Occipital lobe (tissue), 1 donor: ENCODE measurements at regions not wholly inside any gene's neighbourhood (a gene's known extent, or its start where the extent isn't known, plus 50 kb on each side); places are given as distances from the start of the nearest gene placed in this dataset.
"Not testable (repeated sequence)": the region's sequence is repeated elsewhere in the genome, so short reads cannot be mapped to it uniquely, and the experiment has no call there.

Source experiments
- DNase-seq: peaks from one replicate; lab custom pipeline; 2025; lab: John Stamatoyannopoulos, UW

DNA sequence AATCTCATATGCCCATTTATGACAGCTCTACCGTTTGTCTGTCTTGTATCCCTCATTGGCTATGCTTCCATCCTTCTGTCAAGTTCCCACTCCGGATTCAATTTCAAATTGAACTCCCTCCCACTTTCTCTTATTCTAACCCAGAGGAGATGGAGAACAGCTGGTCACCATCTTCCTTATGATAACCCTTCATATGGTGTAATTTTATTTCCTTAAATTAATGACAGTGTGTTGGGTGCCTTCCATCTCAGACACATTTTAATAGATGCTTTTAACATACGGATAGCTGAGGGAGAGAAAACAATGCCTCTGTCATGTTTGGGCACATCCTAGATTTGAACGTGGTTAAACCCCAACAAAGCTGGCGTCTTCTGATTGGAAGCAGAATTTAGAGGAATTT is 103.0 kb upstream of the PLXNA2 start:
- no peak for DNase-seq

DNA sequence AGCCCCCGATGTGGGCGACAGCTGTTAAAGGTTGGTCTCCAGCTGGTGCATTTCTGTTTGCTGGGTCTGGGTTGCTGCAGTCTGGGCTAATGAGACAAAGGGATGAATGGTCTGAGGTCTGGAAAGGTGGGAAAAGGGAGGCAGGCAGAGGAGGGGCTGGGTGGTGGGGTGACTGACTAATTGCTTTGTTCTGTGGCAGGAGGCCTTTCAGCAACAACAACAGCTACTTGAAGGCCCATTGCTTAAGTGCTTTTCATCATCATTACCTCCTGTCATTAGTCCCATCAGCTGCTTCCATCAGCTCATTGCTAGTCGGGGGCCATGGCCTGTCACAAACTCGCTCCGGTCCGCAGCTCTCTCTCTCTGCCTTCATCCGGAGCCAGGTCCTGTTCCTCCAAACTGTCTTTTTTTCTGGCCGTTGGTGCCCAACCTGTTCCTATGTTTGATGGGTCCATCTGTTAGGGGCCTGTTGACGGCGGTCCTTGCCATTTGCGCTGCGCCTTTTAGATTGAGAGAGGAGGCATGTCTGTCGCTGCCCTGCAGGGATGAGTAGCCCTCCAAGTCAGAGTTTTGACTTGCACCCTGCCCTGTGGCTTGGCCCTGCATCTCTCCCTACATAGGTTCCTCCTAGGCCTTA is 105.6 kb upstream of the PLXNA2 start:
- no peak for DNase-seq

DNA sequence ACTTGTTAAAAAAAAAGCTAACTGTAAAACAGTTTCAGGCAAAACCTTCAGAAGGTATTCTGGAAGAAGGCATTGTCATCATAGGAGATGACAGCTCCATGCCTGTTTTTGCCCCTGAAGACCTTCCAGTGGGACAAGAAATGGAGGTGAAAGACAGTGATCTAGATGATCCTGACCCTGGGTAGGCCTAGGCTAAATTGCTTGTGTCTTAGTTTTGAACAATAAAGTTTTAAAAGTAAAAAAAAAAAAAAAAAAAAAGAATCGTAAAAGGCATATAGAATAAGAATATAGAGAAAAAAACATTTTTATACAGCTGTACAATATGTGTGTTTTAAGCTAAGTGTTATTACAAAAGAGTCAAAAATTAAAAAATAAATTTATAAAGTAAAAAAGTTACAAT is 106.6 kb upstream of the PLXNA2 start:
- DNase-seq, result no peak

DNA sequence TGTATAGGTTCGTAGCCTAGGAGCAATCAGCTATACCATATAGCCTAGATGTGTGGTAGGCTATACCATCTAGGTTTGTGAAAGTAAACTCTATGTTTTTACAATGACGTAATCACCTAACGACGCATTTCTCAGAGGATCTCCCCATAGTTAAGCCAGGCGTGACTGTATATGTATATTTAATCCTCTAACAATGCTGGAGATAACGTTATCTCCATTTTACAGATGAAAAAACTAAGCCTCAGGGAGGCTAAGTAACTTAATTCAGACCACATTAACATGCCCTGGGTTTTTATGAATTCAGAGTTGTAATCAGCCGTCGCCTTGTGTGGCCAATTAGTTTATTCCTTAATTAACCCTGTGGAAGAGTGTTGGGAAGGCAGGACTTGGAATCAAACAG is 107.7 kb upstream of the PLXNA2 start:
- DNase-seq, result no peak

DNA sequence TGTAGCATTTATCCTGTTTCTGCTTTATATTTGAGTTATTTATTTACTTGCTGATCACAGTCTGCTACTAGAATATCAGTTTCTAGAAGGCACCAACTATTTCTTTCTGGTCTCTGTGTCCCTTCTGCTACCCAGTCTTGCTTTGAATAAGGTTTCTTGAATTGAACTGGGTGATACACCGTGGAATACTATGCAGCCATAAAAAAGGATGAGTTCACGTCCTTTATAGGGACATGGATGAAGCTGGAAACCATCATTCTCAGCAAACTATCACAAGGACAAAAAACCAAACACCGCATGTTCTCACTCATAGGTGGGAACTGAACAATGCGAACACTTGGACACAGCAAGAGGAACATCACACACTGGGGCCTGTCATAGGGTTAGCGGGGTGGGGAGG is 109.6 kb upstream of the PLXNA2 start:
- not testable (repeated sequence) for DNase-seq

DNA sequence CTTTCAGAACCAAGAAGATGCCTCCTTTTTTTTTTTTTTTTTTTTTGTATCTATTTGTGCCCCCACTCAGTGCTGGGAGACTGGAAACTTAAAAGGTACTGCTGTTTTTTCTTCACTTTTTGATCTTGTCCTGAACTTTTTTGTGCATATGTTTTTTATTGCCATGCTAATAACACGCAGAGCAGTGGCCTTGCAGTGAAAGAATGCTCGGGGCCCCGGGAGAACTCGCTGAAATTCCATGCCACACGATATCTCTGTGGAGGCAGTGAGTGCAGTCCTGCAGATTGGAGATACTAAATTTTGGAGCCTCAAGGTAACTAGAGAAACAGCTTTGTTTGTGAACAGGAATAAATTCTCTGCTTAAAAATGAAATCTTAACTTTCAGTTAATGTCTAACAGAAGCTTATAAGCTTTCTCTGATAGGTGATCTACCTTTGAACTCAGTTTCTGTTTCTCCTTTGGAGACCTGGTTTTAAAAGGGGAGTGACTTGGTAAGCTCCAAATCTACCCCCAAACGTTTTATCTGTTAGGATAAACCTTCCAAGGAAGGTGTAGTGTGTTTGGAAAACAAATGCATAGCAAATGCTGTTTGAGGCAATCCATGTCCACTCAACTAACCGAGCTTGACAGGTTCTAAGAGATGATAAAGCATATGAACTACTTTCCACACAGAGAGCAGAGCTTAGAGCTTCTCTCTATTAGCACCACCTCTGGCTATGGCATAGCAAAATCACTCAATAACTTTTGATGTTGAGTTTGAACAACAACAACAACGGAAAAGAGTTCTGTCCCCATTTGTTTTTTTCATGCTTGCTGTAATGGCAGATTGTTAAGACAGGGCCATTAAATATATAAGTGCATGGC is 113.7 kb upstream of the PLXNA2 start:
- DNase-seq, result no peak

DNA sequence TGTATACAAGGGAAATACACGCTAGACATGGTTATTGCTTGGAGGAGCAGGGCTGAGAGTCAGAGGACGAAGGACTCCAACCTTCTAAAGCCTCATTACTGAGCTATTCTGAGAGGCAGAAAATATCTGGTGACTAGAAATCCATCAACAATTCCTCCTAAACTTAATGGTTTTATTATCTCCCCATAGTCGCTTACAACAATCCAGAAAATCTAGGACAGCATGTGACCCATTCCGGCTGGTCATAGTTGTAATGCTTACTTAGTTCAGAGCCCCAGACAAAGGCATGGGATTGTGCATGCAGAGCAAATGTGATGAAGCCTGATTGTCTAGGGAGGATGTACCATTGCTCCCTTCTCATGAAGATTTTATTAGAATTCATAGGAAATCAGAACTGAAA is 114.5 kb upstream of the PLXNA2 start:
- DNase-seq, result no peak

DNA sequence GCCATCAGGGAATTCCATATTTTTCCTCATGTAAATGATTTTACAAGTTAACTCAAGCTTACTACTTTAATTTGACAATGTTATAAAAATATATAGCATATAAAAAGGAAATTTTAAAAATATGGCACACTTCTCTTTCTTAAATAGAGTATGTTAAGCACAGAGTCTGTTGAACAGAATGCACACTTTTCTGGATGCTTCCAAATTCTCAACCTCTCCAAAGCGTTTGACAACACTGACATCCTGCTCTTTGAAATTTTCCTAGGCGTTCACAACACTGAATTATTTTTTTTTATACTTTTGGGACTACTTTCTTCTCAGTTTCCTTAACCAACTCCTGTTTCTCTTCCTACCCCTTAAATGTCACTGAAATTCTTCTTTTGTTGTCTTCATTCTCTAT is 117.8 kb upstream of the PLXNA2 start:
- DNase-seq, result no peak

DNA sequence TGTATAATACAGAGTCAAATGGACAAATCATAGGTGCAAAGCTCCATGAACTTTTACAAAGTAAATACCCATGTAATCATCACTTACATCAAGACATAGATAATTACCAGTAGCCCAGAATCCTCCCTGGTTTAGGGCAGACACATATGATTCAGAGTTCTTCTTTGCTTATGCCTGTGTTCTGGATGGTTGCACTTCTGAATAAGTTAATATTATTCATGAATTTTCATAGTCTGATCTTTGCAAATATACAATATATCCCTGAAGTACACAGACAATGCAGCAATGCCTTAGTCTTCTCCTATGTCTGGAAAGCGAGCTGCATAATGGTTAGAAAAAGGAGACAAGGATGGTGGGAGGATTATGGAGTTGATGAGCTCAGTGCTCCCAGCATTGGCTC is 122.4 kb upstream of the PLXNA2 start:
- DNase-seq, result no peak

DNA sequence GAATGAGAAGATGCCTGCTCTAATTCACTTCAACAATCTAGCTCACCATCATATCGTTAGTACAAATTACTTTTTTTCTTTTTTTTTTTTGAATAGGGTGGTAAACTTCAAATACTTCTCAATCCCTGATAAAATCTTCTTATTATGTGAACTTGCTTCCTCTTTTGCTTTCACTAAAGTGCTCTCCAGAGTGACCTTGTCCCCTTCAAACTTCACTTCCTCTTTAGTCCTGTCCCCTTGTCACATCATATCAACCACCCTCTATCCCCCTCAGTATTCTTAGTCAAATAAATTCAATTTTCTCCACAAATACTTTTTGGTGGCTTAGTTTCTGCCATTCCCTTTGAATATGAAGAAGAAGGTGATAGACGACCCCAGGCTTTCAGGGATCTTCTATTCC is 124.9 kb upstream of the PLXNA2 start:
- no peak for DNase-seq

DNA sequence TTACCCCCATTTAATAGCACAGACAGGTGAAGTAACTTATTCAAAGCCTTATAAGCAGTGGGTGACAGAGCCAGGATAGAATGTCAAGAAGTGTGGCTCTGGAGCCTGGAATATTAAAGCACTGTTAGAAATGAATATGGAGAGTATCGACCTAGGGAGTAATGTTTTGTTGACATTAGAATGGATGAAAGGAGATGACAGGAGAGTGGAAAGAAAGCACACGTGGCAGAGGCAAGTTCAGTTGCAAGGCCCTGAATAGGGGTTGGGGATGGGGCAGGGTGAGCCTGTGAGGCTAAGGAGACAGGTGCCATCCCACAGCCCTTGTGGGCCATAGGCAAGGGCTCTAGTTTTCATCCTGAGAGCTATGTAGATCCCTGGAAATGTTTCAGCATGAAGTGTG is 125.5 kb upstream of the PLXNA2 start:
- no peak for DNase-seq

DNA sequence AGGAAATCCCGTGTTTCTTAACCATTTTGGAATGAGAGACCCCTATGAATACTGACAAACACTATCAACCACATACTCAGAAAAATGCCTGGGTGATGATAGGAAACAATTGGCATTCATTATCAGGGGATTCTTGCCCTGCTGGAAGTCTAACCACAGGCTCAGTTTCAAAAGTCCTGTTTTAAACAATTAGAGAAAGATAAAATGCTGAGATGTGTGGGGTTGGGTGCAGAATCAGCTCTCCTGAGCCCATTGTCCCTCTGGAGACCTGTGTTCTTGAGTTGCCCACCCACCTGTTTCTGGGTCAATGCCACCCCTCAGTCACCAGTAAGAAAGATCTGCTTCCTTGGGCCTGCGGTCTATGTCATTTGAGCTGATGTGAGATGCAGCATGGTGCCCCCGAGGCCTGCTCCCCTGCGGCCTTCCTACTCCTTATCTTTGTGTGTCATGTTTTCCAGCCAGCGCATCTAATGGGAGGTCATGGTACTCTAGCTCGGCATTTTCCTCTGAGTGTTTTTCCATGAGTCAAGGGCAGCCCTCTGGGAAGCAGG is 130.3 kb upstream of the PLXNA2 start:
- no peak for DNase-seq

DNA sequence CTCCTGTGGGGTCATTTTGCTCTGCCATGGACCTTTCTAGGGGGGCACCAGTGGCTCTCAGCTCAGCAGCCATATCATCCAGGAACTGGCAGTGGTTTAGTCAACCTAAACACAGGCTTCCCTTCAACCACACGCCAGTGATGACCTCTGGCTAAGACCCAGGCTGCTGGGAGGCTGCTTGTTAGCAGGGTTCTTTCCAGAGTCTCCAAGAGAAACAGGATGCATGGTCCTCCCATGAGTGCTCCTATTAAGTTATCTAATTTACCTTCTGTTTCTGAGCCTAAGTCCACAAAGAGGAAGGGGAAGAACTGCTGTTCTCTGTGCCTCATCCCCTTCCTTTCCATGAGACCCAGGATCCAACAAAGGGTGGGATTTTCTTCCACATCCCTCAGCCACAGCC is 137.3 kb upstream of the PLXNA2 start:
- no peak for DNase-seq

DNA sequence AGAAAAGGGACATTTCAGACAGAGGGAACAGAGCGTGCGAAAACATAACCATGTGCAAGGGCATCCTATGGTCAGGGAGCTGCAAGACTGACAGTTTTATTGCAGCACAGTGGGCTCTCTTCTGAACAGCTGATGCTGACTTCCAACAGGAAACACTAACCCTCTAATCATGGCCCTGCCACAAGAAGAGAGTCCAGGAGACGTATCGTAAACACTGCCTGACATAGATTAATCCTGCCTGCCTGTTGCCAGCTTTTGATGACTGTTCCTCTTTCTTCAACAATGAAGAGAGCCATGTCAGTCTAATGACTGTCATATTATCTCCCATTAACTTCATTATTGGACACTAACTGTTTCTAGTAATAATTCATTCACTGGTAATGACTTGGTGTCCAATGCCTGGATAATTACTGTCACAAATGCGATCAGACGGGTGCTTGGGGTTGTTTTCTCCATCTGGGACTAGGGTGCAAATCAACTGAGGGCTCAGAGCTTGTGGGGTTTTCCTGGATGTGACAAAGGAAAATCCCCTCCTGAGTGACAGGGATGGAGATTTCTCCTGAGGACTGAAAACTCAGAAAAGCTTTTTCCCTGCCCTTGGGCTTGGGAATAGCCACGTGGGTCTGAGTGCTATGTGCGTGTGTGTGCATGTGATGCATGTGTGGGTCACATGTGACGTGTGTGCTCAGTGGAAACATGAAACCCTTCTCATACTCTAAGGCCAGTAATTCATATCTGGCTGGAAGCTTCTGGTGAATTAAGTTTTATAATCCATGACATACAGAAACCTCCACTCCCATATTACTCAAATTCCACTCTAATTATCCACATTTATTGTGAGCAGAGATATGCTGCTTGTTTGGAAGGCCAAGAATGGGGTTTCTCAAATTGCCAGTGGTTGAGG is 144.0 kb upstream of the PLXNA2 start:
- no peak for DNase-seq

DNA sequence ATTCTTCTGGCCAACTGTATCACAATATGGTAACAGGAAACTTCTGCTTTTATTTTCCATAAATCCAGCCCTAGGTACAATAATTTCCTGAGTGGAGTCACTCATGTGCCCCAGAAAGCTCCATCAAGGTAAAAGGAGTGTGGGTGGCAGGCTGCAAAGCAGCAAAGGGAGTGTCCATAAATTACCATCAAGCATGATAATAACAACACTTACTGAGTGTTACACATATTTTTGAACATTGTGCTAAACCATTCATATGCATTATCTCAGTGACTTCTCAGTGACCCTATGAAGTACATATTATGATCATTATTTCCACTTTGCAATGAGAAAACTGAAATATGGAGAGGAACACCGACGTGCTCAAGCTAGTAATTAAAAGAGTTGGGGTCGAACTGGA is 149.2 kb upstream of the PLXNA2 start:
- DNase-seq, result no peak

DNA sequence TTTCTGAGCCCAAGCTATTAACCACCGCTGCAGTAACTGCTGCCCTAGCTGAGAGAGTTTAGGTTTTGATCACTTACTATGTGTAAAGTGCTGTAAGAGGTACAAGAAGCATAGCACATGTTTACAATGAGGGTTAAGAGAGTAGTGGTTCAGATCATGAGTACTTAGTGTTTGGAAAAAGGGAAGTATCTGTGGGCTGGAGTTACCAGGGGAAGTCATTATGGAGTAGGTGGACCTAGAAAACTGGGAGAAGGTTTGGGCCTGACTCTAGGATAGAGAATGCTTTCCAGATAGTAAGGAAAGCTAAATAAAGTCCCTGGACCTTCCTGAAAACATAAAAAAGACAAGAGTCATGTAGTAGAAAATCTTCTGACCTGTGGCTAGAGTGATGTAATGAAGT is 149.6 kb upstream of the PLXNA2 start:
- DNase-seq, result no peak

DNA sequence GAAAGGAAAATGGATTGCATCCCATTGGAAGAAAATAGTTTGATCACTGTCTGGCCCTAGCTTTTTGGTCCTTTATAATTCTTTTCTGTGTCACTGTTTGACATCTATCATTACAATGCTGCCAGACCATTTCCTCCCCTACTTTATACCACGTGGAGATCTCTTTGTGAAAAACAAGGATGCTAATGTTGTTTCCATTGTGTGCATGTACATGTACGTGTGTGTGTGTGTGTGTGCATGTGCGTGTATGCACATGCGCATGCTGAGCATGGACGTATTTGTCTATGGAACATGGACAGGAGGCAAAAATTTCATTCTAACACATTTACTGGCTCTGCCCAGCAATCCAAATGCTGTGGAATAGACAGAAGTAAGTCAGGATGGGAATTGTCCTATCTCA is 153.1 kb upstream of the PLXNA2 start:
- DNase-seq, result no peak

DNA sequence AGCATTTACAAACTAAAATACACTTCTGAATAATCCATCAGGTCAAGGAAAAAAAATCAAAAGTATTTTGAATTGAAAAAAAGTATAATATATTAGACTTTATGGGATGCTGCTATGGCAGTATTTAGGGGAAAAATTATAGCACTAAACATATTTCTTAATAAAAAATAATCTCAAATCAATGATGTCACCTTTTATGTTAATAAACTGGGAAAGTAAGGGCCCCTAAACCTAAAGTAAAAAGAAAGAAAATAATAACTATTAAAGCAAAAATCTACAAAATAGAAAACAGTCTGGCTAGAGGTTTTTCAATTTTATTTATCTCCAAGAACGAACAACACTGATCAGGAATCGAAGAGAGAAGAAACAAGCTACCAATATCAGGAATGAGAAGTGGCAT is 160.8 kb upstream of the PLXNA2 start:
- DNase-seq, result no peak

DNA sequence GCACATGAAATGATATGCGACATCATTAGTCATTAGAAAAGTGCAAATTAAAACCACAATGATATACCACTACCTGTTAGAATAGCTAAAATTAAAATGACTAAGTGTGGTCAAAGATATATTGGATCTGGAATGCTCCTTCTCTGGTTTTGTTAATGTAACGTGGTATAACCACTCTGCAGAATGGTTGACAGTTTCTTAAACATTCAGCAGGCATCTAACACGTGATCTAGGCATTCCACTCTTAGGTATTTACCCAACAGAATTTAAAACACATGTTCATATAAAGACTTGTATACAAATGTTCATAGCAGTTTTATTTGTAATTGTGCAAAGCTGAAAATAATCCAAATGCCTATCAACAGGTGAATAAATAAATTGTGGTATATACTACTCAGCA is 165.0 kb upstream of the PLXNA2 start:
- DNase-seq, result no peak

DNA sequence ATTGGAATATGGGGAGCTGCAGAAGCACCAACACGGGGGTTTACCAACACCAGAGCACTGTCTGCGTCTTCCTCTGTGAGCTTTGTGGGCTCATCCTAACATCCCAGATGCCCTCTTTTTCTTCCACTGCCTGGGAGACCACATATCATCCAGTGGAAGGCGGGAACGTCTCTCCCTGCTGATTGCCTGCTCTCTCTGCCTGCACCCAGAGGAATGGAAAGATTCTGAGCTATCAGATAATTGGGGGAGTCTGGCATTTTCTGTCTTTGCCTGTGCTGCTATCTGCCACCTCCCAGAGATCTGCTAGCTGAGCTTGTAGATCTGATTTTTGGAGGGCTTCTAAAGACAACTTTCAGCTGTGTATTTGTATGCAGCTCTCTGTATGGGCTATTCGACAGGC is 166.2 kb upstream of the PLXNA2 start:
- DNase-seq, result no peak

DNA sequence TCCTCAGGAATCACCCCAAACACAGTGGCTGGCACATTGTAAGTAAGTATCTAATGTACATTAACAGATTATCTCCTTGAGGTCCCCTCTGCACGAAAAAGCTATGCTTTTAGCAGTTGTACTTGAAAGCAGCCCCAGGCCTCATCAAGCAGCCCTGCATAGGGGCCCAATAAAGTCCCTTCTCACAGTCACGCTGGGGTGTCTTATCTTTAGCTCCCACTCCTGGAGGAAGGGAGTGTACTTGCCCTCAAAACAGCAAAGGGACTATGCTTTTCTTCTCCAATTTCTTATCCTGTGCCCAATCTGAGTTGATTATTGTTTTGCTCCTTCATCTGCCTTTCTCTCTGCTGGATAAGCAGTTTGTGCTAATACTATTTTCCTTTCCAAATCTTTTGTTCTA is 168.8 kb upstream of the PLXNA2 start:
- DNase-seq, result no peak

DNA sequence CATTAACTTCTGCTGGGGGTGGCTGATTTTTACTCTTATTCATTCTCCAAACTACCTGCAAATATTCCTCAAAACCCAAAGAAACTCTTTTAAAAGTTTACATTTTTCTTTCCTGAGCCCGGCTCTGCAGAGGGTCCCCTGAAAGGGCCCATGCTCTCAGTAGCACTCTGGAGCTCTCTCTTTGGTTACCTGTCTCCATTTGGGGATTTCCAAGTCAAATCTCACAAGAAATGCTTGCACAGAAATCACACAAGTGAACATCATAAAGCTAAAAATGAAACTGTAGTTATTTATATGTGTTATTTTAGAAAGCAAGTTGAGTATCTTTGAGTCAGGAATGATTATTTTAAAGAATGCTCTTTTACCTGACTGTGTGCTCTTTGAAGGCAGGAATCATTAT is 174.5 kb upstream of the PLXNA2 start:
- DNase-seq, result no peak
